Liver (tissue), 8 donors: ENCODE measurements at regions not wholly inside any gene's neighbourhood (a gene's known extent, or its start where the extent isn't known, plus 50 kb on each side); places are given as distances from the start of the nearest gene placed in this dataset.

Source experiments
- DNase-seq: peaks from one replicate; pipeline ENCODE4 v3.0.0-alpha.2; 2017; ENCODE audit warnings: low spot score
- H3K27ac ChIP-seq, 2 donors: one replicate each; pipeline ENCODE4 v1.7.0; 2013; ENCODE audit warnings: inconsistent platforms in 2 of 2, low read length in 2 of 2, control low read depth in 1 of 2, low read depth in 1 of 2, mild to moderate bottlenecking in 1 of 2
- H3K27me3 ChIP-seq, 4 donors: one replicate each; pipeline versions ENCODE4 v1.6.1 to v1.7.0; 2013; ENCODE audit warnings: low read length in 3 of 4, inconsistent platforms in 1 of 4, mild to moderate bottlenecking in 1 of 4, moderate library complexity in 1 of 4; ENCODE audit not compliant: control insufficient read depth in 4 of 4, insufficient read depth in 4 of 4
- H3K36me3 ChIP-seq, 4 donors: one replicate each; pipeline versions ENCODE4 v1.6.1 to v1.7.0; 2013; ENCODE audit warnings: low read length in 3 of 4, mild to moderate bottlenecking in 3 of 4, low read depth in 1 of 4, moderate library complexity in 1 of 4; ENCODE audit not compliant: control insufficient read depth in 4 of 4, insufficient read depth in 3 of 4
- H3K4me1 ChIP-seq, 4 donors: one replicate each; pipeline versions ENCODE4 v1.6.1 to v1.7.0; 2013; ENCODE audit warnings: low read length in 3 of 4, mild to moderate bottlenecking in 3 of 4, moderate library complexity in 1 of 4; ENCODE audit not compliant: control insufficient read depth in 4 of 4, insufficient read depth in 4 of 4
- H3K4me3 ChIP-seq, 3 donors: one replicate each; pipeline versions ENCODE4 v1.6.1 to v1.7.0; 2013; ENCODE audit warnings: low read length in 3 of 3, control low read depth in 1 of 3, low read depth in 1 of 3, mild to moderate bottlenecking in 1 of 3
- H3K9ac ChIP-seq, 2 donors: one replicate each; pipeline ENCODE4 v1.7.0; 2013; ENCODE audit warnings: low read length in 2 of 2, mild to moderate bottlenecking in 2 of 2, moderate library complexity in 2 of 2, control low read depth in 1 of 2, low read depth in 1 of 2
- H3K9me3 ChIP-seq, 4 donors: one replicate each; pipeline versions ENCODE4 v1.6.1 to v1.7.0; 2013; ENCODE audit warnings: low read length in 3 of 4; ENCODE audit not compliant: control insufficient read depth in 4 of 4
- ATF3 ChIP-seq: IDR thresholded peaks from 2 replicates; pipeline ENCODE4 v1.6.1; 2016; ENCODE audit warnings: antibody characterized with exemption
- EGR1 ChIP-seq, 2 donors: IDR thresholded peaks; 2 replicates each; pipeline ENCODE4 v1.6.1; 2016 to 2018; ENCODE audit warnings: antibody characterized with exemption in 2 of 2, low read depth in 2 of 2
- FOXA1 ChIP-seq: IDR thresholded peaks from 2 replicates; pipeline ENCODE4 v1.6.1; 2016; ENCODE audit warnings: antibody characterized with exemption
- FOXA2 ChIP-seq: IDR thresholded peaks from 2 replicates; pipeline ENCODE4 v1.6.1; 2016; ENCODE audit warnings: antibody characterized with exemption
- GABPA ChIP-seq, 2 donors: IDR thresholded peaks in 1 of 2; conservative IDR thresholded peaks in 1 of 2; 2 replicates each; pipeline ENCODE4 v1.6.1; 2016; ENCODE audit warnings: antibody characterized with exemption in 2 of 2, mild to moderate bottlenecking in 1 of 2, moderate library complexity in 1 of 2
- HNF4G ChIP-seq: IDR thresholded peaks from 2 replicates; pipeline ENCODE4 v1.6.1; 2016; ENCODE audit warnings: antibody characterized with exemption
- JUND ChIP-seq, 2 donors: IDR thresholded peaks; 2 replicates each; pipeline ENCODE4 v1.6.1; 2016; ENCODE audit warnings: antibody characterized with exemption in 2 of 2
- MAX ChIP-seq: IDR thresholded peaks from 2 replicates; pipeline ENCODE4 v1.6.1; 2016; ENCODE audit warnings: antibody characterized with exemption
- NR2F2 ChIP-seq: IDR thresholded peaks from 2 replicates; pipeline ENCODE4 v1.6.1; 2016; ENCODE audit warnings: antibody characterized with exemption
- RAD21 ChIP-seq, 2 donors: IDR thresholded peaks; 2 replicates each; pipeline ENCODE4 v1.6.1; 2016; ENCODE audit warnings: antibody characterized with exemption in 2 of 2, mild to moderate bottlenecking in 2 of 2
- REST ChIP-seq: IDR thresholded peaks from 2 replicates; pipeline ENCODE4 v1.6.1; 2016; ENCODE audit warnings: antibody characterized with exemption, mild to moderate bottlenecking
- RXRA ChIP-seq, 2 donors: IDR thresholded peaks; 2 replicates each; pipeline ENCODE4 v1.6.1; 2017 to 2018; ENCODE audit warnings: antibody characterized with exemption in 2 of 2, mild to moderate bottlenecking in 1 of 2
- SP1 ChIP-seq: IDR thresholded peaks from 2 replicates; pipeline ENCODE4 v1.6.1; 2018; ENCODE audit warnings: antibody characterized with exemption, mild to moderate bottlenecking
- YY1 ChIP-seq: IDR thresholded peaks from 2 replicates; pipeline ENCODE4 v1.6.1; 2016; ENCODE audit warnings: antibody characterized with exemption, mild to moderate bottlenecking
- WGBS: extraction: QIAGEN DNeasy Blood & Tissue Kit; methylation state at CpG from one replicate; pipeline ENCODE4 v1.1.7; 2013; 5-methylcytosine and 5-hydroxymethylcytosine counted together
- TF ChIP-seq, protein P1 (sequence below): IDR thresholded peaks from 2 replicates; pipeline ENCODE4 v1.6.1; 2016; ENCODE audit warnings: antibody characterized with exemption
- TF ChIP-seq, protein P2 (sequence below): fragments of 150-350 bp; IDR thresholded peaks from 2 replicates; pipeline ENCODE4 v1.5.1; 2017; ENCODE audit warnings: improper control_type of control experiment, low read depth, low read length; ENCODE audit not compliant: missing input control
- donor health status: healthy.
- donor health status: healthy.
- donor health status: healthy.
- donor health status: healthy.
- donor health status: healthy.

DNA sequence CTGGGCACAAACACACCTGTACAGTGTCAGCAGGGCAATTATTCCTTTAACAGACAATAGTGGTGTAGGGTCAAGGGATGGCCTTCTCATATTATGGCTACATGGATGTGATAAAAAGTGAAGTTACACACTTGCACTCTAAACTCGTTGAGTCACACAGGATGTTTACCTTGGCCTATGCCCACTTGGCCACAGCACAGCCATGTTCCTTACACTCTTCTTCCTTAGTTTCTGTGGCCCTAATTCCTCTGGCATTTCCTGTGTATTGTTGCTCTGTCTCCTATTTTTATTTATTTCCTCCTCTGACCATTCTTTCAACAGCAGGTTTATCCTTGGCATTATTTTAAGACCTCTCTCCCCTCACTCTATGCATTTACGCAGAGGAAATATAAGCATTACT lies 86.8 kb upstream of the NPFFR2 start:
- H3K4me3 ChIP-seq = no peak overlapping the region
- H3K27me3 ChIP-seq = no peaks in the 10 kb centered on the region
- DNase-seq = no peak
- H3K9ac ChIP-seq = no peak overlapping the region
- H3K9me3 ChIP-seq = no peaks in the 10 kb centered on the region
- WGBS = 57% methylated on average over 2 of the region's 2 CpGs
- H3K27ac ChIP-seq = no peak overlapping the region
- H3K36me3 ChIP-seq = no peaks in the 10 kb centered on the region
- H3K4me1 ChIP-seq = peaks cover 0 to 6% (median 0%) of the 10 kb centered on the region in 4 donors
- TF ChIP-seq GABPA (IDR thresholded peaks at IDR 0.05 in 1 of 2, conservative IDR thresholded peaks at IDR 0.05 in 1 of 2) (no peak), HNF4G (no peak), MAX (no peak)
- TF ChIP-seq, protein P1, sequence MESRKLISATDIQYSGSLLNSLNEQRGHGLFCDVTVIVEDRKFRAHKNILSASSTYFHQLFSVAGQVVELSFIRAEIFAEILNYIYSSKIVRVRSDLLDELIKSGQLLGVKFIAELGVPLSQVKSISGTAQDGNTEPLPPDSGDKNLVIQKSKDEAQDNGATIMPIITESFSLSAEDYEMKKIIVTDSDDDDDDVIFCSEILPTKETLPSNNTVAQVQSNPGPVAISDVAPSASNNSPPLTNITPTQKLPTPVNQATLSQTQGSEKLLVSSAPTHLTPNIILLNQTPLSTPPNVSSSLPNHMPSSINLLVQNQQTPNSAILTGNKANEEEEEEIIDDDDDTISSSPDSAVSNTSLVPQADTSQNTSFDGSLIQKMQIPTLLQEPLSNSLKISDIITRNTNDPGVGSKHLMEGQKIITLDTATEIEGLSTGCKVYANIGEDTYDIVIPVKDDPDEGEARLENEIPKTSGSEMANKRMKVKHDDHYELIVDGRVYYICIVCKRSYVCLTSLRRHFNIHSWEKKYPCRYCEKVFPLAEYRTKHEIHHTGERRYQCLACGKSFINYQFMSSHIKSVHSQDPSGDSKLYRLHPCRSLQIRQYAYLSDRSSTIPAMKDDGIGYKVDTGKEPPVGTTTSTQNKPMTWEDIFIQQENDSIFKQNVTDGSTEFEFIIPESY = no peak

DNA sequence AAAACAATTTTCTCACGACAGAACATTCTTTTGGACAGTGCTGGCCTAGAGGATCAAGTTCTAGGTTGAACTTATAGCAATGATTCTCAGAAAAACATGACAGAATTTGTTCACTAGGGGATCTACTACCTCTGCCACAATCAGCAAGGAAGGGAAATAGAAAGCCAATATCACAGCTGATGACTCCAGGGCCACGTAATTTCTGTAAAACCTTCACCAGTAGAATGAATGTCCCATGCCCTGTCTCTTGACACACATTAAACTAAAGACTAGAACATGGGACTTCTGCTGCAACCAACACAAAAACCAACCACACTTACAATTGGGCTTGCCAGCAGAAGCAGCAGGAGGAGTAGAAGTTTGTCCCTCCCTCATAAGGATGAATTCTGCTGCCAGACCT lies 86.0 kb upstream of the NPFFR2 start:
- H3K36me3 ChIP-seq = no peaks in the 10 kb centered on the region
- no peak for DNase-seq
- WGBS = 85% methylated on average over 2 of the region's 2 CpGs
- no peaks in the 10 kb centered on the region for H3K9me3 ChIP-seq
- no peak overlapping the region for H3K27ac ChIP-seq
- H3K4me1 ChIP-seq = peaks cover 0 to 5% (median 0%) of the 10 kb centered on the region in 4 donors
- H3K9ac ChIP-seq = no peak overlapping the region
- no peak for TF ChIP-seq EGR1 (IDR thresholded peaks at IDR 0.05; ENCODE audit: low read depth in 2 of 2)
- no peak for TF ChIP-seq YY1
- TF ChIP-seq FOXA1 = no peak
- no peak for TF ChIP-seq HNF4G
- TF ChIP-seq RXRA (IDR thresholded peaks at IDR 0.05) = no peak
- TF ChIP-seq MAX = no peak
- TF ChIP-seq NR2F2 = no peak
- no peak for TF ChIP-seq FOXA2
- no peak for TF ChIP-seq SP1
- TF ChIP-seq GABPA (IDR thresholded peaks at IDR 0.05 in 1 of 2, conservative IDR thresholded peaks at IDR 0.05 in 1 of 2) = no peak
- no peak for TF ChIP-seq REST
- no peak for TF ChIP-seq JUND (IDR thresholded peaks at IDR 0.05)
- no peaks in the 10 kb centered on the region for H3K27me3 ChIP-seq
- H3K4me3 ChIP-seq = no peak overlapping the region

DNA sequence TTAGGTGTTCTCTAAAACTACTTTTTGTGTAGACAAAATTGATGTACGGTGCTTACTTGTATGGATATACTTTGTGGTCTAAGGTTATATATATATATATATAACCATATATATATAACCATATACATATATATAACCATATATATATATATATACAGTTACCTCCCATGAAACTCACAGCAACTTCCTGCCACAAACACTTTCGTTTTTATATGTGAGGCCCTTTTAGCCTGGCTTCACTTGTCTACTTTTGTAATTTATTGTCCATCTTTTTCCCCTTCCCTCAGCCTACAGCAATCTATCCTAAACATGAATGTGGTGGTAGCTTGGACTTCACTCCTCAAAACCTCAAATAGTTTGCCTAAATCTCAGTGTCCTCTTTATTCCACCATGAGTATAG lies 72.8 kb upstream of the NPFFR2 start:
- H3K9me3 ChIP-seq = no peaks in the 10 kb centered on the region
- H3K36me3 ChIP-seq = no peaks in the 10 kb centered on the region
- H3K4me3 ChIP-seq = no peak overlapping the region
- peaks cover 0 to 4% (median 0%) of the 10 kb centered on the region in 4 donors for H3K4me1 ChIP-seq
- TF ChIP-seq JUND (IDR thresholded peaks at IDR 0.05) = no peak
- no peak for TF ChIP-seq GABPA (IDR thresholded peaks at IDR 0.05 in 1 of 2, conservative IDR thresholded peaks at IDR 0.05 in 1 of 2)
- no peak for TF ChIP-seq RXRA (IDR thresholded peaks at IDR 0.05)
- no peak for TF ChIP-seq FOXA1
- no peak for TF ChIP-seq FOXA2
- no peak for TF ChIP-seq ATF3
- no peak for TF ChIP-seq RAD21 (IDR thresholded peaks at IDR 0.05)
- TF ChIP-seq, protein P2, sequence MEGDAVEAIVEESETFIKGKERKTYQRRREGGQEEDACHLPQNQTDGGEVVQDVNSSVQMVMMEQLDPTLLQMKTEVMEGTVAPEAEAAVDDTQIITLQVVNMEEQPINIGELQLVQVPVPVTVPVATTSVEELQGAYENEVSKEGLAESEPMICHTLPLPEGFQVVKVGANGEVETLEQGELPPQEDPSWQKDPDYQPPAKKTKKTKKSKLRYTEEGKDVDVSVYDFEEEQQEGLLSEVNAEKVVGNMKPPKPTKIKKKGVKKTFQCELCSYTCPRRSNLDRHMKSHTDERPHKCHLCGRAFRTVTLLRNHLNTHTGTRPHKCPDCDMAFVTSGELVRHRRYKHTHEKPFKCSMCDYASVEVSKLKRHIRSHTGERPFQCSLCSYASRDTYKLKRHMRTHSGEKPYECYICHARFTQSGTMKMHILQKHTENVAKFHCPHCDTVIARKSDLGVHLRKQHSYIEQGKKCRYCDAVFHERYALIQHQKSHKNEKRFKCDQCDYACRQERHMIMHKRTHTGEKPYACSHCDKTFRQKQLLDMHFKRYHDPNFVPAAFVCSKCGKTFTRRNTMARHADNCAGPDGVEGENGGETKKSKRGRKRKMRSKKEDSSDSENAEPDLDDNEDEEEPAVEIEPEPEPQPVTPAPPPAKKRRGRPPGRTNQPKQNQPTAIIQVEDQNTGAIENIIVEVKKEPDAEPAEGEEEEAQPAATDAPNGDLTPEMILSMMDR = no peak
- H3K27ac ChIP-seq = no peak overlapping the region
- WGBS = 75% methylated on average over 2 of the region's 2 CpGs
- no peaks in the 10 kb centered on the region for H3K27me3 ChIP-seq
- H3K9ac ChIP-seq = no peak overlapping the region
- DNase-seq = no peak
